ENCODE measurements at regions not wholly inside any gene's neighbourhood (a gene's known extent, or its start where the extent isn't known, plus 50 kb on each side); places are given as distances from the start of the nearest gene placed in this dataset.

DNA sequence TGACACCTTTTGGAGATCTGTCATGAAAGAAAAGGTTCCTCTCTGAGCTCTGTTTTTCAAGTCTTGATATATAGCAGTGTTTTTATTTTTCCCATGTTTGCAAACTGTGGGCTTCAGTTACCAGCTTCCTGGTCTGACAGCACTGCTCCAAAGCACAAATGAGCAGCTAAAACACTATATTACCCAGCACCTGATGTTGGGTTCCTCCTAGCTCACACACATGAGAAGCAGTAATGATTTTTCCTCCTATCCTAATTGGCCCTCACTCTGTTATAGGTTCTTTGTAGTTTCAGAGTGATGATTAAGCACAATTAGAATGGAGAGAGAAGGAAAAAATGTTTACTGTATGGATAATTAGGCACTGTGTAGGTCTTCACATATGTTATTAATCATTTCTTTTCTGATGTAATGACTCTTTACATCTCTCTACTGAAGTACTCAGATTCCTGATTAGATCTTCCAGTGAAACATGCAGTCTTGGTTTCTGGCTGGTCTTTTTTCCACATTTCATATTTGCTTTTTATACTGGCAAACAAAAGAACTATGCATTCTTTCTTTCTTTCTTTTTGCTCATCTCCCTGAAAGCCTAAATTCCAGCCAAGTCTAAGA, 939.7 kb downstream of the NSUN3 start:
- H3K4me1 ChIP-seq: no peaks in the 10 kb centered on the region
- H3K9ac ChIP-seq (ENCODE audit: low read depth in 2 of 2, low read length in 2 of 2): no peak overlapping the region
- no peak for DNase-seq
- H3K36me3 ChIP-seq: no peaks in the 10 kb centered on the region
- no peak overlapping the region for H3K27ac ChIP-seq
- no peaks in the 10 kb centered on the region for H3K9me3 ChIP-seq
- TF ChIP-seq, protein P1, sequence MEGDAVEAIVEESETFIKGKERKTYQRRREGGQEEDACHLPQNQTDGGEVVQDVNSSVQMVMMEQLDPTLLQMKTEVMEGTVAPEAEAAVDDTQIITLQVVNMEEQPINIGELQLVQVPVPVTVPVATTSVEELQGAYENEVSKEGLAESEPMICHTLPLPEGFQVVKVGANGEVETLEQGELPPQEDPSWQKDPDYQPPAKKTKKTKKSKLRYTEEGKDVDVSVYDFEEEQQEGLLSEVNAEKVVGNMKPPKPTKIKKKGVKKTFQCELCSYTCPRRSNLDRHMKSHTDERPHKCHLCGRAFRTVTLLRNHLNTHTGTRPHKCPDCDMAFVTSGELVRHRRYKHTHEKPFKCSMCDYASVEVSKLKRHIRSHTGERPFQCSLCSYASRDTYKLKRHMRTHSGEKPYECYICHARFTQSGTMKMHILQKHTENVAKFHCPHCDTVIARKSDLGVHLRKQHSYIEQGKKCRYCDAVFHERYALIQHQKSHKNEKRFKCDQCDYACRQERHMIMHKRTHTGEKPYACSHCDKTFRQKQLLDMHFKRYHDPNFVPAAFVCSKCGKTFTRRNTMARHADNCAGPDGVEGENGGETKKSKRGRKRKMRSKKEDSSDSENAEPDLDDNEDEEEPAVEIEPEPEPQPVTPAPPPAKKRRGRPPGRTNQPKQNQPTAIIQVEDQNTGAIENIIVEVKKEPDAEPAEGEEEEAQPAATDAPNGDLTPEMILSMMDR (IDR thresholded peaks at IDR 0.05): no peak
- H3K4me3 ChIP-seq: no peak overlapping the region
- intact Hi-C loops (cut with DNase I): no loop called here
- H3K27me3 ChIP-seq: no peaks in the 10 kb centered on the region

DNA sequence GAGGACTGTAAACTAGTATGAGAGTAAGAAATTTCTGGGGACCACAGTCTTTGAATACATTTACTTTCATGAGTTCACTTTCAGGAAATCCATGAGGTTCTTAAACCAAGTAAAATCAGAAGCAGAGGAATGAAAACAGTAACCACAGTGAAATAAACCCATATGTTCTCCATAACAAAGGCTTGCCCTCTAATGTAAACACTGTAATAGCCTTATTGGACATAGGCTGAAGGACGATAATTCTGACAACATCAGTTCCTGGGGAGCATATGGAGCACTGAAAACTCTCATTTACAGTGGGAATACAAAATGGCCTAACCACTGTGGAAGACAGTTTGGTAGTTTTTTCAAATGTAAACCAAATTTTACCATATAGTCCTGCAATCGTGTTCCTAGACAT, 965.8 kb downstream of the NSUN3 start:
- H3K4me1 ChIP-seq: no peaks in the 10 kb centered on the region
- intact Hi-C loops (cut with DNase I): no loop called here
- H3K36me3 ChIP-seq: no peaks in the 10 kb centered on the region
- no peak overlapping the region for H3K27ac ChIP-seq
- no peaks in the 10 kb centered on the region for H3K9me3 ChIP-seq
- TF ChIP-seq, protein P1 (IDR thresholded peaks at IDR 0.05): no peak
- no peak overlapping the region for H3K9ac ChIP-seq (ENCODE audit: low read depth in 2 of 2, low read length in 2 of 2)
- no peak for DNase-seq
- no peaks in the 10 kb centered on the region for H3K27me3 ChIP-seq
- no peak overlapping the region for H3K4me3 ChIP-seq

DNA sequence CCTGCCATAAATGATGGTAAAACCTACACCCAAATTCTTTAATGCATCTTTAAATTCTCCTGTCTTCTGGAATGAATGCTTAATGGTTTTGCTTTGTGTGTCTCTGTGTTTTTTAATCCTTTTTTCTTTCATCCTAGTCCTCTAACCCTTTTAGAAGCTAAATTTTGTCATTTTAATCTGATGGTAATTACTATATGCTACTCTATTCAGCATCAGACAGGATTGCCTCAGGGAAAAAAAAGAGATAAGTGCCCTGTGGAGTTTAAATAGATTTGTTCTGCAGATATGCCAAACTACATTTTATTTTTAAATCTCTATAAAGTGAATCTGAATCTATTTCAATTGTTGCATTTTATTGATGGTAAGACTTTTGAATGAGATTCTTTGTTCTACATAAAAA, 966.8 kb downstream of the NSUN3 start:
- no peaks in the 10 kb centered on the region for H3K9me3 ChIP-seq
- H3K9ac ChIP-seq (ENCODE audit: low read depth in 2 of 2, low read length in 2 of 2): no peak overlapping the region
- intact Hi-C loops (cut with DNase I): no loop called here
- no peaks in the 10 kb centered on the region for H3K27me3 ChIP-seq
- no peaks in the 10 kb centered on the region for H3K4me1 ChIP-seq
- H3K36me3 ChIP-seq: no peaks in the 10 kb centered on the region
- DNase-seq: no peak
- TF ChIP-seq, protein P1 (IDR thresholded peaks at IDR 0.05): no peak
- no peak overlapping the region for H3K27ac ChIP-seq
- no peak overlapping the region for H3K4me3 ChIP-seq

DNA sequence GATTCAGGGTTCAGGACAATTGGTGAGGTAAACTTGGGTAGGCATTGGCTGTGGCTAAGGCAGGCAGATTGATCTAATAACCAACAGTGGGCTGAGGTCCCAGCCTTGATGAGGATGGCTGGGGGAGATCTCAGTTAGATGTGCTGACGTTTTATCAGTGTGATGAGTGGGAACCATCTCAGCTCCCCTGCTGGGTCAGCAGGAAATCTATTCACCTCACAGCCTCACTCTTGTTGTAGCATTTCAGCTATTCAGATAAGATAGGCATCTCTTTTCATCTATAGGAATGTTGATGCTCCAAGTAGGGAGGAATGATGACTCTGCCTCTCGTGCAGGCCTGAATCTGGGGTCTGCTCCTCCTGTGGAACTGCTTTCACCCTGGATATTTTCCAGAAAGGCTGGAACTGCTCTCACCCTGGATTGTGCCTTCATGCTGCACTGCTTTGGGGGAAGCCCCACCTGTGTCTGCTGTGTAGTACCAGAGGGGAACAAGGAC, 973.7 kb downstream of the NSUN3 start:
- Histone ChIP-seq H3K9me3 (no peaks in the 10 kb centered on the region), H3K36me3 (no peaks in the 10 kb centered on the region), H3K4me3 (no peak overlapping the region), H3K27ac (no peak overlapping the region), H3K27me3 (no peaks in the 10 kb centered on the region), H3K9ac (ENCODE audit: low read depth in 2 of 2, low read length in 2 of 2) (no peak overlapping the region), H3K4me1 (no peaks in the 10 kb centered on the region)
- intact Hi-C loops (cut with DNase I): no loop called here
- TF ChIP-seq, protein P1 (IDR thresholded peaks at IDR 0.05): no peak
- no peak for DNase-seq

DNA sequence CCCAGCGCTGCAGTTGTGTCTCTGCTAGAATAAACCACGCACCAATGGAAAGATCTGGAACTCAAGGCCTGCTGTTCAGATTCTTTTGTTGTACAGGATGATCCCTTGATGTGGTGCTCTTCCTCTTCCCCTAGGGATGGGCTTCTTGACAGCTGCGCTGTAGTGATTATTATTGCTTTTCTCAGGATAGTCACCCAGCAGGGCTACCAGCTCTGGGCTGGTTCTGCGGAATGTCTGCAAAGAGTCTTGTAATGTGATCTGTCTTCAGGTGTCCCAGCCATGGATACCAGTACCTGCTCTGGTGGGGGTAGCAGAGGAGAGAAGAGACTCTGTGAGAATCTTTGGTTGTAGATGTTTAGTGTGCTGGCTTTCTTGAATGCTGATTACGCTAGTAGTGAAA, 974.2 kb downstream of the NSUN3 start:
- no peak overlapping the region for H3K9ac ChIP-seq (ENCODE audit: low read depth in 2 of 2, low read length in 2 of 2)
- no peaks in the 10 kb centered on the region for H3K27me3 ChIP-seq
- no peak for DNase-seq
- intact Hi-C loops (cut with DNase I): no loop called here
- no peaks in the 10 kb centered on the region for H3K9me3 ChIP-seq
- TF ChIP-seq, protein P1 (IDR thresholded peaks at IDR 0.05): no peak
- H3K4me3 ChIP-seq: no peak overlapping the region
- H3K27ac ChIP-seq: no peak overlapping the region
- no peaks in the 10 kb centered on the region for H3K4me1 ChIP-seq
- no peaks in the 10 kb centered on the region for H3K36me3 ChIP-seq
